ENCODE measurements at regions not wholly inside any gene's neighbourhood (a gene's known extent, or its start where the extent isn't known, plus 50 kb on each side); places are given as distances from the start of the nearest gene placed in this dataset.

DNA sequence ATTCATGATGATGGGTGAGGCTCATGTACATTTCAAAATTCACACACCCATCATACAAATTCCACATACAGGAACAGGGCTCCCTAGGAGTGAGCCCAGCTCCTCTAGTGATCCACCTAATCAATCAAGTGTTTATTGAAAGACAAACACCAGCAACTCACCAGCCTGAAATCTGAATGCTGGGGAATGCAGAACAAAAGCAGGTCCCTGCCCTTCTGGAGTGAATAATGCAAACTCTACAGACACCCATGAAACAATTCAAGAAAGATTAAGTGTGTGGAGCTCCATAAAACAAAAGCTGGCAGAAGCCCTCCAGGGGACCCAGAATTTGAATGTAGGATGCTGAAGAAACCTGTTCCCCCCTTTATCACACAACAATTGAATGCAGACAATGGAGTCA is 396.7 kb upstream of the JARID2 start:
- H3K27me3 ChIP-seq (ENCODE audit: control insufficient read depth, insufficient read depth, low read length) = no peaks in the 10 kb centered on the region
- no peak overlapping the region for H3K27ac ChIP-seq (ENCODE audit: low read depth, low read length)
- no peaks in the 10 kb centered on the region for H3K36me3 ChIP-seq (ENCODE audit: control insufficient read depth, insufficient read depth, low read length)
- no peaks in the 10 kb centered on the region for H3K4me1 ChIP-seq (ENCODE audit: control insufficient read depth, insufficient read depth, low read length)
- no peak for DNase-seq (ENCODE audit: low read depth in 4 of 6, low spot score in 6 of 6)
- no peak overlapping the region for H3K4me3 ChIP-seq (ENCODE audit: low read depth, low read length)
- no peaks in the 10 kb centered on the region for H3K9me3 ChIP-seq (ENCODE audit: control insufficient read depth, insufficient read depth, low read length)

DNA sequence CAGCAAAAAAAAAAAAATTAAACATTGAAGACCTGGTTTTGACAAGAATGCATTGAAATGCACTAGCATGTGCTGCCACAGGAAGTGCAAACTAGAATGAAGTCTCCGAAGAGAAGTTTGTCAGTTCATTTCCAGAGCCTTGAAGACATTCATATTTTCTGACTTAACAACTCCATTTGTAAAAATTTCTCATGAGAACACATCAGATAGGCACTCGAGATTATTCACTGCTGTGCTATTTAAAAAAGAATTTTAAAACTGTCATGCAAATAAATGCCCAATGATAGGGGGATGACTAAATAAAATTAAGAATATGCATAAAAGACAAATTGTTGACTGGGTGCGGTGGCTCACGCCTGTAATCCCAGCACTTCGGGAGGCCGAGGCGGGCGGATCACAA is 394.6 kb upstream of the JARID2 start:
- H3K36me3 ChIP-seq (ENCODE audit: control insufficient read depth, insufficient read depth, low read length) = no peaks in the 10 kb centered on the region

DNA sequence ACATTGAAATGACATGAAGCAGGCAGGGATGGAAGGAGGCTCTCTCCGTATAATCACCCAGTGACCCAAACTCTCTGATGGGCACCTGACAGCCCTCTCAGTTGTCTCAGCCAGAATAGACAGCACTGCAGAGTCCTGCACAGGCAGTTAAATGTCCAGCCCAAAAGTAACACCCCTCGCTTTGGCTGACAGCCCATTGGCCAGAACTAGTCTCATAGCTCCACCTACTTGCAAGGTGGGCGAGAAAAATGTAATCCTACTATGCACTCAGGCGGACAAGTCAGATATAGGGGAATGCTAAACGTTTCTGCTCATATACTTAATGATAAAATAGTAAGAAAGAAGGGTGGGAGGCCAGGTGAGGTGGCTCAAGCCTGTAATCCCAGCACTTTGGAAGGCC is 393.5 kb upstream of the JARID2 start:
- Histone ChIP-seq H3K27ac (ENCODE audit: low read depth, low read length) (no peak overlapping the region), H3K9me3 (ENCODE audit: control insufficient read depth, insufficient read depth, low read length) (no peaks in the 10 kb centered on the region), H3K4me3 (ENCODE audit: low read depth, low read length) (no peak overlapping the region), H3K4me1 (ENCODE audit: control insufficient read depth, insufficient read depth, low read length) (no peaks in the 10 kb centered on the region), H3K36me3 (ENCODE audit: control insufficient read depth, insufficient read depth, low read length) (no peaks in the 10 kb centered on the region), H3K27me3 (ENCODE audit: control insufficient read depth, insufficient read depth, low read length) (no peaks in the 10 kb centered on the region)
- DNase-seq (ENCODE audit: low read depth in 4 of 6, low spot score in 6 of 6) = no peak
- 100% methylated on average over 2 of the region's 5 CpGs for WGBS (ENCODE audit: insufficient coverage)

More for the DNA sequence above, 394.6 kb upstream of the JARID2 start:
- DNase-seq (ENCODE audit: low read depth in 4 of 6, low spot score in 6 of 6) = no peak
- Histone ChIP-seq H3K4me1 (ENCODE audit: control insufficient read depth, insufficient read depth, low read length) (no peaks in the 10 kb centered on the region), H3K4me3 (ENCODE audit: low read depth, low read length) (no peak overlapping the region), H3K27ac (ENCODE audit: low read depth, low read length) (no peak overlapping the region), H3K9me3 (ENCODE audit: control insufficient read depth, insufficient read depth, low read length) (no peaks in the 10 kb centered on the region), H3K27me3 (ENCODE audit: control insufficient read depth, insufficient read depth, low read length) (no peaks in the 10 kb centered on the region)
- WGBS (ENCODE audit: insufficient coverage) = 100% methylated on average over 1 of the region's 8 CpGs

DNA sequence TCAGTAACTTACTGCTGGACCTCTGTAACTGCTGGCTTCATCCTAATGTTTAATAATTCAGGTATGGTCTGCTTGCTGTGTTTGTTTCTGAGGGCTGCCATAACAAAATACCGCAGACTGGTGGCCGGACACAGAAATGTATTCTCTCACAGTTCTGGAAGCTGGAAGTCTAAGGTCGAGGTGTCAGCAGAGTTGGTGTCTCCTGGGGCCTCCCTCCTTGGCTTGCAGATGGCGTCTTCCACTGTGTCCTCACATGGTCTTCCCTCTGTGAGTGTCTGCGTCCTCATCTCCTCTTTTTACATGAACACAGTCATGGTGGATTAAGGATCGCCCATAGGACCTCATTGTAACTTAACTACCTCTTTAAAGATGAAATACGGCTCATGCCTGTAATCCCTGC is 389.7 kb upstream of the JARID2 start:
- no peaks in the 10 kb centered on the region for H3K27me3 ChIP-seq (ENCODE audit: control insufficient read depth, insufficient read depth, low read length)
- H3K27ac ChIP-seq (ENCODE audit: low read depth, low read length) = no peak overlapping the region
- no peaks in the 10 kb centered on the region for H3K9me3 ChIP-seq (ENCODE audit: control insufficient read depth, insufficient read depth, low read length)
- WGBS (ENCODE audit: insufficient coverage) = 94% methylated on average over 4 of the region's 7 CpGs
- no peaks in the 10 kb centered on the region for H3K36me3 ChIP-seq (ENCODE audit: control insufficient read depth, insufficient read depth, low read length)
- no peak for DNase-seq (ENCODE audit: low read depth in 4 of 6, low spot score in 6 of 6)
- no peak overlapping the region for H3K4me3 ChIP-seq (ENCODE audit: low read depth, low read length)
- H3K4me1 ChIP-seq (ENCODE audit: control insufficient read depth, insufficient read depth, low read length) = no peaks in the 10 kb centered on the region

DNA sequence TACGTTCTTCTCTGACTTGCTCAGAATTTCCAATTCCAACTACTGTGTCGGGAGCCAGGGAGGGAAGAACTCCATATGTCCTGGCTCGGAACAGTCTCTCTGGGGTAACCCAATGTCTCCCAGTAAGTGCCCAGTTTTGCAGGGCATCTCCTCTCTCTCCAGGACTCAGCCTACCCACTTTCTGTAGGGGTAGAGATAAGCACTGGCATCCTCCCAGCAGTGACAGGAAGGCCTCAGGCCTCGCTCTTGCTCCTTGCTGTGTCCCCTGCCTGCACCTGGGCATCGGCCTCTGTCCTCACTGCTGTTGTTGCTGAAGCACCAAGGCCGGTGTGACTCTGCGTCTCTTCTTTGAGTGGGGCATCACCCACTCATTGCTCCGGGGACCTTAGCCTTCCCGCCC is 388.9 kb upstream of the JARID2 start:
- 94% methylated on average over 9 of the region's 9 CpGs for WGBS (ENCODE audit: insufficient coverage)
- H3K9me3 ChIP-seq (ENCODE audit: control insufficient read depth, insufficient read depth, low read length) = no peaks in the 10 kb centered on the region
- H3K27me3 ChIP-seq (ENCODE audit: control insufficient read depth, insufficient read depth, low read length) = no peaks in the 10 kb centered on the region
- no peaks in the 10 kb centered on the region for H3K4me1 ChIP-seq (ENCODE audit: control insufficient read depth, insufficient read depth, low read length)
- no peak overlapping the region for H3K27ac ChIP-seq (ENCODE audit: low read depth, low read length)
- no peak for DNase-seq (ENCODE audit: low read depth in 4 of 6, low spot score in 6 of 6)
- no peaks in the 10 kb centered on the region for H3K36me3 ChIP-seq (ENCODE audit: control insufficient read depth, insufficient read depth, low read length)
- H3K4me3 ChIP-seq (ENCODE audit: low read depth, low read length) = no peak overlapping the region

DNA sequence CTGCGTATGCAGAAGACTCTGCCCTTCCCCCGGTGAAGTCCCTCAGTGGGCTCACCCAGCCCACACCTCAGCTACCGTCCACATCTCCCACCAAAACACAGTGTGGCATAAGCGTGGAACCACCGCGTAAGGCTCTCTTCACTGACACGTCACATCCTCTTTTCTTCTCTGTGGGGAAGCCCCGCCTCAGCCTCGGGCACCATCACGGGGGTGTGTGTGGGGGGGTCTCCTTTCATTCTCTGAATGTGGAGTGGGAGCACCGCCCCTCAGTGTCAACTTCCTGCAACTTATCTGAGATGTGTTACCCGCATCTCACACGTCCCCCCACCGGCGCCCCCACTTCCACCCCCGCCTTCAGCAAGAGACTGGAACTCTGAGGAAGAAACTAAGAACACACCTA is 388.4 kb upstream of the JARID2 start:
- no peak overlapping the region for H3K27ac ChIP-seq (ENCODE audit: low read depth, low read length)
- H3K4me3 ChIP-seq (ENCODE audit: low read depth, low read length) = no peak overlapping the region
- 93% methylated on average over 3 of the region's 16 CpGs for WGBS (ENCODE audit: insufficient coverage)

DNA sequence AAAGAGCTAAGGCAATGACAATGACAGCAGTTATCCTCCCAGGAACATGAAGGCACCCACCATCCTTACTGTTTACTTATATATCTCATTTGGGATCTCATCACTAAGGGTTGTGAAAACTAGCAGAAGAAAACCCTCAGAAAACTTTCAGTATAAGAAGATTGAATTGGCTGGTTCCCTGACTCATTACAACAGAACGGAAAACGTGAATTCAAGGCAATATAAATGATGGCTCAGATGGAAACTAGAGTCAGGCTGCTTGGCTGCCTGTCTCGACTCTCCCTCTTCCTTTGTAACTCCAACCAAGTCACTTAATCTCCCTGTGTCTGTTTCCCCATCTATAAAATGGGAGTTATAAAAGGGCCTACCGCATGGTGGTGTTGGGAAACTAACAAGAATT is 387.1 kb upstream of the JARID2 start:
- Histone ChIP-seq H3K9me3 (ENCODE audit: control insufficient read depth, insufficient read depth, low read length) (no peaks in the 10 kb centered on the region), H3K27ac (ENCODE audit: low read depth, low read length) (no peak overlapping the region), H3K4me3 (ENCODE audit: low read depth, low read length) (no peak overlapping the region), H3K27me3 (ENCODE audit: control insufficient read depth, insufficient read depth, low read length) (no peaks in the 10 kb centered on the region), H3K36me3 (ENCODE audit: control insufficient read depth, insufficient read depth, low read length) (no peaks in the 10 kb centered on the region), H3K4me1 (ENCODE audit: control insufficient read depth, insufficient read depth, low read length) (no peaks in the 10 kb centered on the region)
- no CpG with 5 or more reads among the region's 4 CpGs for WGBS (ENCODE audit: insufficient coverage)
- DNase-seq (ENCODE audit: low read depth in 4 of 6, low spot score in 6 of 6) = no peak

More for the DNA sequence above, 388.4 kb upstream of the JARID2 start:
- no peaks in the 10 kb centered on the region for H3K9me3 ChIP-seq (ENCODE audit: control insufficient read depth, insufficient read depth, low read length)
- no peaks in the 10 kb centered on the region for H3K27me3 ChIP-seq (ENCODE audit: control insufficient read depth, insufficient read depth, low read length)
- no peak for DNase-seq (ENCODE audit: low read depth in 4 of 6, low spot score in 6 of 6)
- no peaks in the 10 kb centered on the region for H3K4me1 ChIP-seq (ENCODE audit: control insufficient read depth, insufficient read depth, low read length)
- no peaks in the 10 kb centered on the region for H3K36me3 ChIP-seq (ENCODE audit: control insufficient read depth, insufficient read depth, low read length)

DNA sequence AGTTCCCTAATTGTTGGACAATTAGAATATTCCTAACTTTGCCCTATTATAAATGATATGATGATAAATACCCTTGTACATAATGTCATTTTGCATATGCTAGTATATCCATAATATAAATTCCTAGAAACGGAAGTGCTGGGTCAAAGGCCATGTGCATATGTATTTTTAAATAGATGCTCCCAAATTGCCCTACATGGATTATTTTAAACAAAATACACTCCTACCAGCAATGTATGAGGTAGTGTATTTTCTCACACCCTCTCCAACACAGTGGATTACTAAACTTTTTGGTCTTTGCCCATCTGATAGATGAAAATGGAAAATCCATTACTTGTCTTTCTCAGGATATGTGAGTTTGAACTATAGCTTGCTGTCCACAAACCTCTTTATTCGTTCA is 385.1 kb upstream of the JARID2 start:
- peaks cover 3% of the 10 kb centered on the region for H3K4me1 ChIP-seq (ENCODE audit: control insufficient read depth, insufficient read depth, low read length)
- H3K27ac ChIP-seq (ENCODE audit: low read depth, low read length) = no peak overlapping the region
- H3K9me3 ChIP-seq (ENCODE audit: control insufficient read depth, insufficient read depth, low read length) = no peaks in the 10 kb centered on the region
- DNase-seq (ENCODE audit: low read depth in 4 of 6, low spot score in 6 of 6) = no peak
- no peaks in the 10 kb centered on the region for H3K36me3 ChIP-seq (ENCODE audit: control insufficient read depth, insufficient read depth, low read length)
- H3K4me3 ChIP-seq (ENCODE audit: low read depth, low read length) = no peak overlapping the region
- H3K27me3 ChIP-seq (ENCODE audit: control insufficient read depth, insufficient read depth, low read length) = no peaks in the 10 kb centered on the region
- no CpG with 5 or more reads among the region's 2 CpGs for WGBS (ENCODE audit: insufficient coverage)

DNA sequence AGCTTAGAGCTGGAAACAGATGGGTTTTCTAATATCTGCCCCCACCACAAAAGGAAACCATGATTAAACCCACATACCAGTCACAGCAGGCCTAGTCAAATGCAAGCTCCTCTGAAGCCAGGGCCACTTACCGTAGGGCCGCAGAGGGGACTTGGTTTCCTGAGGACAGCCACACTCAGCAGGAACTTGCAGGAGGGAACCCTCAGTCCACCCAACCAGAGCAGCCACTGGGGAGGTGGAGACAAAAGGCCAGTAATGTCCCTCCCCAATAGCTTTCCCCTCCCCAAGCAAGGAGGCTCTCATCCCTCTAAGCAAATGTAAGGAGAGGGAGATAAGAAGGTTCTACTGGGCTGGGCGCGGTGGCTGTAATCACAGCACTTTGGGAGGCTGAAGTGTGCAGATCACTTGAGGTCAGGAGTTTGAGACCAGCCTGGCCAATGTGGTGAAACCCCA is 384.4 kb upstream of the JARID2 start:
- 79% methylated on average over 2 of the region's 4 CpGs for WGBS (ENCODE audit: insufficient coverage)
- Histone ChIP-seq H3K27me3 (ENCODE audit: control insufficient read depth, insufficient read depth, low read length) (no peaks in the 10 kb centered on the region), H3K36me3 (ENCODE audit: control insufficient read depth, insufficient read depth, low read length) (no peaks in the 10 kb centered on the region), H3K27ac (ENCODE audit: low read depth, low read length) (no peak overlapping the region), H3K4me1 (ENCODE audit: control insufficient read depth, insufficient read depth, low read length) (peaks cover 3% of the 10 kb centered on the region), H3K9me3 (ENCODE audit: control insufficient read depth, insufficient read depth, low read length) (no peaks in the 10 kb centered on the region), H3K4me3 (ENCODE audit: low read depth, low read length) (no peak overlapping the region)
- no peak for DNase-seq (ENCODE audit: low read depth in 4 of 6, low spot score in 6 of 6)

DNA sequence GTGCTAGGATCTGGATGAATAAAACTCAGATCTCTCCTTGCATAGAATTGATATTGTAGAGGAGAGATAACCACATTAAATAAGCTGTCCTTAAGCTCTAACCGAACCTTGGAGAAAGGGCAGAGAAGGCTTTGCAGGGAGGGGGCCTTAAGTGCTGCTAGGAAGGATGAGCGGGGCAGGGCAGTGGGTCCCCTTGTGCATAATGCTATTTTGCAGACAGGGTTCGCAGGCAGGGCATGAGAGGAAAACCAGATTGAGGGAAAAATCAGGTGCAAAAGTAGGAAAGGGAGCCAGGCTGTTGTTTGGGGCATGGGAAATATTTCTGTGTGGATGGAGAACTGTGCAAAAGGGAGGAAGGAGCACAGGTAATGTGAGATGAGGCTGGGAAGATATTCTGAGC is 383.0 kb upstream of the JARID2 start:
- no peak overlapping the region for H3K4me3 ChIP-seq (ENCODE audit: low read depth, low read length)
- no peak overlapping the region for H3K27ac ChIP-seq (ENCODE audit: low read depth, low read length)

More for the DNA sequence above, 383.0 kb upstream of the JARID2 start:
- no peak for DNase-seq (ENCODE audit: low read depth in 4 of 6, low spot score in 6 of 6)
- Histone ChIP-seq H3K27me3 (ENCODE audit: control insufficient read depth, insufficient read depth, low read length) (no peaks in the 10 kb centered on the region), H3K9me3 (ENCODE audit: control insufficient read depth, insufficient read depth, low read length) (no peaks in the 10 kb centered on the region), H3K4me1 (ENCODE audit: control insufficient read depth, insufficient read depth, low read length) (peaks cover 3% of the 10 kb centered on the region), H3K36me3 (ENCODE audit: control insufficient read depth, insufficient read depth, low read length) (no peaks in the 10 kb centered on the region)
- 95% methylated on average over 3 of the region's 3 CpGs for WGBS (ENCODE audit: insufficient coverage)
